Mucosa of rectum (tissue), 2 donors: ENCODE measurements at regions not wholly inside any gene's neighbourhood (a gene's known extent, or its start where the extent isn't known, plus 50 kb on each side); places are given as distances from the start of the nearest gene placed in this dataset.

Experiments used
- H3K27ac ChIP-seq, 2 donors: one replicate each; pipeline ENCODE4 v1.7.0; 2013; ENCODE audit warnings: inconsistent platforms in 2 of 2, low read depth in 2 of 2, low read length in 2 of 2
- H3K27me3 ChIP-seq, 2 donors: one replicate each; pipeline ENCODE4 v1.7.0; 2013; ENCODE audit warnings: low read length in 2 of 2; ENCODE audit not compliant: control insufficient read depth in 2 of 2, insufficient read depth in 2 of 2
- H3K36me3 ChIP-seq, 2 donors: one replicate each; pipeline ENCODE4 v1.7.0; 2013; ENCODE audit warnings: low read length in 2 of 2; ENCODE audit not compliant: control insufficient read depth in 2 of 2, insufficient read depth in 2 of 2
- H3K4me1 ChIP-seq, 2 donors: one replicate each; pipeline ENCODE4 v1.7.0; 2013; ENCODE audit warnings: low read length in 2 of 2, mild to moderate bottlenecking in 1 of 2; ENCODE audit not compliant: control insufficient read depth in 2 of 2, insufficient read depth in 2 of 2
- H3K4me3 ChIP-seq, 2 donors: one replicate each; pipeline ENCODE4 v1.7.0; 2013; ENCODE audit warnings: low read length in 2 of 2
- H3K9ac ChIP-seq, 2 donors: one replicate each; pipeline ENCODE4 v1.7.0; 2013; ENCODE audit warnings: low read length in 2 of 2, low read depth in 1 of 2, mild to moderate bottlenecking in 1 of 2
- H3K9me3 ChIP-seq, 2 donors: one replicate each; pipeline ENCODE4 v1.7.0; 2013; ENCODE audit warnings: low read length in 2 of 2; ENCODE audit not compliant: control insufficient read depth in 2 of 2
- donor health status: healthy.
- donor health status: Normal muscosa, but diverticular disease.

GRCh38 chr1:5349526-5349925, 642.7 kb downstream of the NPHP4 start:
- Histone ChIP-seq H3K27me3 (no peaks in the 10 kb centered on the region), H3K27ac (no peak overlapping the region), H3K4me1 (no peaks in the 10 kb centered on the region), H3K9ac (no peak overlapping the region), H3K9me3 (no peaks in the 10 kb centered on the region), H3K36me3 (no peaks in the 10 kb centered on the region), H3K4me3 (no peak overlapping the region)

GRCh38 chr1:5348732-5349465, 643.3 kb downstream of the NPHP4 start:
- Histone ChIP-seq H3K9me3 (no peaks in the 10 kb centered on the region), H3K4me1 (no peaks in the 10 kb centered on the region), H3K27ac (no peak overlapping the region), H3K27me3 (no peaks in the 10 kb centered on the region), H3K4me3 (no peak overlapping the region), H3K9ac (no peak overlapping the region), H3K36me3 (no peaks in the 10 kb centered on the region)

- H3K4me1 ChIP-seq = no peaks in the 10 kb centered on the region
- H3K9me3 ChIP-seq = no peaks in the 10 kb centered on the region
- no peaks in the 10 kb centered on the region for H3K27me3 ChIP-seq
- H3K4me3 ChIP-seq = no peak overlapping the region
- no peak overlapping the region for H3K9ac ChIP-seq
- H3K27ac ChIP-seq = no peak overlapping the region
- no peaks in the 10 kb centered on the region for H3K36me3 ChIP-seq
These were observed 644.5 kb downstream of the NPHP4 start for GRCh38 chr1:5347726-5348125.

DNA sequence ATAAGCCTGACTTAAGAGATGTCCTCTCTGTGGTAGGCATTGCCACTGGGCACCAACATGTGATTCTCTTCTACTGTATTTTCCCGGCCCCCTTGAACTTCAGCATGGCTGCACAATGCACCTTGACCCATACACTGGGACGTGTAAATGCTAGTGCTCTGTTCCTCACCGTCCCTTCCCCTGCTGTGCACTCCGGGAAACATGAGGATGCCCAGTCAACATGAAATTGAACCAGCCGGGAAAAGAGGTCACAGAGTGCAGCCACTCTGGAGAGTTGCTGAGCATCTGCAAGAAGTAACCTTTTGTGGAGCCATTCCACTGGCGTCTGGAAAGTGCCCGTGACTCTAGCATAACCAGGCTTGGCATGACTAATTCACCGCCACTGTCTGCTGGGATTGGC, 646.7 kb downstream of the NPHP4 start:
- no peaks in the 10 kb centered on the region for H3K4me1 ChIP-seq
- no peaks in the 10 kb centered on the region for H3K27me3 ChIP-seq
- no peaks in the 10 kb centered on the region for H3K36me3 ChIP-seq
- no peaks in the 10 kb centered on the region for H3K9me3 ChIP-seq
- H3K9ac ChIP-seq = no peak overlapping the region
- H3K4me3 ChIP-seq = no peak overlapping the region
- no peak overlapping the region for H3K27ac ChIP-seq

- H3K4me3 ChIP-seq = no peak overlapping the region
- peaks cover 0 to 2% of the 10 kb centered on the region in 2 donors for H3K27me3 ChIP-seq
- H3K27ac ChIP-seq = no peak overlapping the region
- H3K9ac ChIP-seq = no peak overlapping the region
- no peaks in the 10 kb centered on the region for H3K36me3 ChIP-seq
- H3K4me1 ChIP-seq = no peaks in the 10 kb centered on the region
- no peaks in the 10 kb centered on the region for H3K9me3 ChIP-seq
These were observed 648.8 kb downstream of the NPHP4 start for GRCh38 chr1:5343256-5344020.

GRCh38 chr1:5342830-5343229, 649.4 kb downstream of the NPHP4 start:
- no peak overlapping the region for H3K9ac ChIP-seq
- H3K4me3 ChIP-seq = no peak overlapping the region
- H3K9me3 ChIP-seq = no peaks in the 10 kb centered on the region
- peaks cover 0 to 2% of the 10 kb centered on the region in 2 donors for H3K27me3 ChIP-seq
- H3K27ac ChIP-seq = no peak overlapping the region
- H3K36me3 ChIP-seq = no peaks in the 10 kb centered on the region
- H3K4me1 ChIP-seq = no peaks in the 10 kb centered on the region

DNA sequence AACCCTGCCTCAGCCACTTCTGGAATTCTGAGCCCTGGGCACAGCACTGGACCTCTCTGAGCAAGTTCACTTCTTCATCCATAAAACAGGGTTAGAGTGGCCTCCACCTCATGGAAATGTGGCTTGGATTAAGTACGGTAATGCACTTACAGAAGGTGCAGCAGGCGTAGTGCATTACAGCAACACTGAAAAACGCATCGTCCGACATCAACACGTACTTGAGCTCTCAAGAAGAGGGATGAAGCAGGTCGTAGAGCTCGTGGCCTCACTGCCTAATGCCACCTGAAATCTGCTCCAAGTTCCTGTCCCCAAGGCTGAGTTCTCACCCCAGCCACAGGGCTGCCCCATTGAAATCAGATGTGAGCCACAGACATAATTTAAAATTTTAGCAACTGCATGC, 650.1 kb downstream of the NPHP4 start:
- no peaks in the 10 kb centered on the region for H3K9me3 ChIP-seq
- H3K36me3 ChIP-seq = no peaks in the 10 kb centered on the region
- H3K27ac ChIP-seq = no peak overlapping the region
- no peaks in the 10 kb centered on the region for H3K4me1 ChIP-seq
- no peak overlapping the region for H3K9ac ChIP-seq
- peaks cover 0 to 2% of the 10 kb centered on the region in 2 donors for H3K27me3 ChIP-seq
- no peak overlapping the region for H3K4me3 ChIP-seq

DNA sequence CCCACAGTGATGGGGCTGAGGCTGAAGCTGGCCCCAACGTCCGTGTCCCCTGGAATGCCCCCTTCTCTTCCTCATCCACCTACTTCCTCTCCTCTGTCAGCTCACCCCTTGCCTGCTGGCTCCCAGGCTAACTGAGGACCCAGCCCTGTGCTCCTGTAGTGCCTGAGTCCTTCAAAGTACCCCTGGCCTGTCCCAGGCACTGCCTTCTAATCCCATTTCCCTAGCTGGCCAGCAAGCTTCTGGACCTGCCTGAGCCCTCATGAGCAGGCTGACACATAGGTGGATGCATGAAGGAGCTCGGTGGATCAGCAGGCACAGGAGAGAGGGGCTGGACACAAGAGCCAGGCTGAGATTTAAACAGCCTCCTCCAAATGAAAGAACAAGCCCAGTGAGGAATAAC, 650.8 kb downstream of the NPHP4 start:
- Histone ChIP-seq H3K9me3 (no peaks in the 10 kb centered on the region), H3K4me1 (no peaks in the 10 kb centered on the region), H3K36me3 (no peaks in the 10 kb centered on the region), H3K27me3 (peaks cover 0 to 2% of the 10 kb centered on the region in 2 donors), H3K9ac (no peak overlapping the region), H3K4me3 (no peak overlapping the region), H3K27ac (no peak overlapping the region)

DNA sequence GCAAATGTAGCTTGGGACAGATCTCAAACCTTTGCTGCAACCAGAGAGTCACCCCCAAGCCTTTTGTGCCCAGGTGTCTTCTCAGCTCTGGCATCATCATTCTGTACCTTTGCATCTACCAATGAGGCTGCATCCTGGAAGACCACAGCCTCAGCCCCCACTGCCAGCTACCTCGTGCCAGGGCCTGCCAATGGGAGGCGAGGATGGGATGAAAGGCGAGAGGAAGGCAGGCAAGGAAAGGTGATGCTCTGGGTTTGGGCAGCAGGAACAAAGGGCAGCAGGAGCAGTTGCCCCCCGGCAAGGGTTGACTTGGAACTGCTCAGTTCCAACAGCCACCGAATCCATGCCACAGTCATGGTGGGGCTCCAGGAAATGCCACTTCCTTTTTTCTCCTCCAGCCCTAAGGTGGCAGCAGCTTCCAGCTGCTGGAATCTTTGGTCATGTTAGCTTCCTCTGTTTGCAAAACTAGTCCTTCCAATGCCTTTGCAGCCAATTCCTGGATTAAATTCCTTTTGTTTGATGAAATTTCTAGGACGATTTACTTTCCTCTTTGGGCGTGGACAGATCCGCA, 651.6 kb downstream of the NPHP4 start:
- Histone ChIP-seq H3K4me3 (no peak overlapping the region), H3K9me3 (no peaks in the 10 kb centered on the region), H3K27ac (no peak overlapping the region), H3K9ac (no peak overlapping the region), H3K27me3 (peaks cover 0 to 2% of the 10 kb centered on the region in 2 donors), H3K36me3 (no peaks in the 10 kb centered on the region), H3K4me1 (no peaks in the 10 kb centered on the region)

- Histone ChIP-seq H3K4me3 (no peak overlapping the region), H3K36me3 (no peaks in the 10 kb centered on the region), H3K27ac (no peak overlapping the region), H3K9me3 (no peaks in the 10 kb centered on the region), H3K27me3 (peaks cover 0 to 2% of the 10 kb centered on the region in 2 donors), H3K4me1 (no peaks in the 10 kb centered on the region), H3K9ac (no peak overlapping the region)
These were observed 653.8 kb downstream of the NPHP4 start for GRCh38 chr1:5338466-5338865.
